H1 (cell line): ENCODE measurements at regions not wholly inside any gene's neighbourhood (a gene's known extent, or its start where the extent isn't known, plus 50 kb on each side); places are given as distances from the start of the nearest gene placed in this dataset.
A peak's percentile ranks its signal among the peaks of the same experiment; 100 is the strongest.

ENCODE experiments used
- CTCF ChIA-PET: fragments of 300-600 bp; sonication (Branson Sonifier 250); formaldehyde crosslinking; loops from one replicate; lab custom pipeline; 2021; ENCODE audit not compliant: partially characterized antibody; lab: Charles Lee
- POLR2A ChIA-PET: fragments of 300-600 bp; sonication (Branson Sonifier 250); formaldehyde crosslinking; loops from one replicate; lab custom pipeline; 2021; ENCODE audit warnings: inconsistent platforms; ENCODE audit not compliant: partially characterized antibody; lab: Charles Lee
- DNase-seq, 2 experiments: peaks; one replicate each; pipeline versions ENCODE4 v3.0.0 to v3.0.0-alpha.2; 2010 to 2022; ENCODE audit warnings: low spot score in 2 of 2, low read depth in 1 of 2, mixed read lengths in 1 of 2
- FAIRE-seq: peaks from 2 replicates; lab custom pipeline; 2011; peaks lifted over from hg19 to GRCh38; lab: Jason Lieb, UNC
- H2AFZ ChIP-seq: 2 replicates; pipeline ENCODE4 v1.8.1; 2012; ENCODE audit warnings: low read length, inconsistent platforms
- H2AK5ac ChIP-seq: 2 replicates; pipeline ENCODE4 v1.6.1; 2013; ENCODE audit warnings: low read depth, low read length
- H2BK120ac ChIP-seq: replicated peaks from 2 replicates; pipeline ENCODE3; 2013; ENCODE audit warnings: low read depth, low read length, inconsistent platforms
- H2BK12ac ChIP-seq: 2 replicates; pipeline ENCODE4 v1.6.1; 2013; ENCODE audit warnings: low read depth, low read length
- H2BK15ac ChIP-seq: 2 replicates; pipeline ENCODE4 v1.6.1; 2013; ENCODE audit warnings: low read length
- H2BK20ac ChIP-seq: 2 replicates; pipeline ENCODE4 v1.6.1; 2013; ENCODE audit warnings: low read length
- H2BK5ac ChIP-seq: 2 replicates; pipeline ENCODE4 v1.6.1; 2013; ENCODE audit warnings: low read depth, low read length
- H3K14ac ChIP-seq: 2 replicates; pipeline ENCODE4 v1.6.1; 2013; ENCODE audit warnings: inconsistent platforms; ENCODE audit not compliant: insufficient read length
- H3K18ac ChIP-seq: 2 replicates; pipeline ENCODE4 v1.6.1; 2013; ENCODE audit warnings: low read length; ENCODE audit errors: extremely low read depth
- H3K23ac ChIP-seq: 2 replicates; pipeline ENCODE4 v1.6.1; 2013; ENCODE audit warnings: inconsistent platforms; ENCODE audit not compliant: insufficient read length
- H3K23me2 ChIP-seq: 2 replicates; pipeline ENCODE4 v1.6.1; 2013; ENCODE audit warnings: low read depth, low read length
- H3K27ac ChIP-seq: 2 replicates; pipeline ENCODE4 v1.6.1; 2011; ENCODE audit warnings: low read depth, low read length, inconsistent platforms
- H3K27me3 ChIP-seq, 4 experiments: replicated peaks in 1 of 4; 1 replicate in 1 of 4; 2 replicates in 3 of 4; pipeline versions ENCODE4 v1.6.1 to v1.8.1; 2011 to 2013; ENCODE audit warnings: low read length in 3 of 4, mild to moderate bottlenecking in 3 of 4, inconsistent platforms in 2 of 4, mixed read lengths in 2 of 4, moderate library complexity in 1 of 4; ENCODE audit not compliant: control insufficient read depth in 3 of 4, insufficient read depth in 3 of 4; ENCODE audit errors: extremely low read depth in 1 of 4
- H3K36me3 ChIP-seq, 4 experiments: 2 replicates each; pipeline versions ENCODE4 v1.6.1 to v1.8.1; 2011 to 2013; ENCODE audit warnings: mild to moderate bottlenecking in 4 of 4, low read length in 3 of 4, moderate library complexity in 2 of 4, control low read depth in 1 of 4, inconsistent platforms in 1 of 4; ENCODE audit not compliant: insufficient read depth in 4 of 4, control insufficient read depth in 2 of 4
- H3K4ac ChIP-seq: replicated peaks from 2 replicates; pipeline ENCODE3; 2013; ENCODE audit warnings: low read length, low read depth, mixed read lengths, inconsistent platforms; ENCODE audit not compliant: insufficient read length
- H3K4me1 ChIP-seq, 4 experiments: replicated peaks in 1 of 4; 1 replicate in 1 of 4; 2 replicates in 3 of 4; pipeline versions ENCODE4 v1.6.1 to v1.8.1; 2011 to 2013; ENCODE audit warnings: low read length in 3 of 4, inconsistent platforms in 2 of 4, mixed read lengths in 1 of 4; ENCODE audit not compliant: insufficient read depth in 4 of 4, control insufficient read depth in 3 of 4
- H3K4me2 ChIP-seq, 2 experiments: 2 replicates each; pipeline versions ENCODE4 v1.6.1 to v1.8.1; 2011 to 2013; ENCODE audit warnings: low read depth in 2 of 2, low read length in 2 of 2, control low read depth in 1 of 2, inconsistent platforms in 1 of 2, mild to moderate bottlenecking in 1 of 2; ENCODE audit not compliant: insufficient read depth in 1 of 2
- H3K4me3 ChIP-seq, 4 experiments: fragments of 200-600, 300-600 bp in 1 of 4; sonication (generic), shearing (Covaris generic), sonication (Bioruptor Twin) in 1 of 4; 2 replicates each; pipeline versions ENCODE4 v1.5.1 to v1.8.1; 2011 to 2016; ENCODE audit warnings: low read length in 4 of 4, low read depth in 3 of 4, control low read depth in 2 of 4, inconsistent platforms in 2 of 4, mild to moderate bottlenecking in 2 of 4, mixed read lengths in 1 of 4, moderate library complexity in 1 of 4; ENCODE audit not compliant: insufficient read depth in 2 of 4; ENCODE audit errors: extremely low read depth in 1 of 4
- H3K56ac ChIP-seq: replicated peaks from 2 replicates; pipeline ENCODE3; 2013; ENCODE audit warnings: low read depth, mild to moderate bottlenecking, mixed read lengths, low read length, inconsistent platforms; ENCODE audit not compliant: insufficient read length
- H3K79me1 ChIP-seq: 2 replicates; pipeline ENCODE4 v1.6.1; 2013; ENCODE audit warnings: low read depth, low read length, control low read depth
- H3K79me2 ChIP-seq, 2 experiments: 2 replicates each; pipeline versions ENCODE4 v1.6.1 to v1.8.1; 2012 to 2013; ENCODE audit warnings: low read length in 2 of 2, mild to moderate bottlenecking in 2 of 2, inconsistent platforms in 1 of 2; ENCODE audit not compliant: insufficient read depth in 2 of 2, control insufficient read depth in 1 of 2
- H3K9ac ChIP-seq, 4 experiments: replicated peaks in 1 of 4; 1 replicate in 1 of 4; 2 replicates in 3 of 4; pipeline versions ENCODE4 v1.6.1 to v1.8.1; 2011 to 2013; ENCODE audit warnings: low read depth in 3 of 4, low read length in 3 of 4, control low read depth in 2 of 4, mild to moderate bottlenecking in 2 of 4, moderate library complexity in 2 of 4, inconsistent platforms in 1 of 4; ENCODE audit errors: extremely low read depth in 1 of 4
- H3K9me3 ChIP-seq, 2 experiments: 2 replicates each; pipeline versions ENCODE4 v1.6.1 to v1.8.1; 2012 to 2013; ENCODE audit warnings: mild to moderate bottlenecking in 2 of 2, moderate library complexity in 2 of 2, control low read depth in 1 of 2, inconsistent platforms in 1 of 2, low read depth in 1 of 2, low read length in 1 of 2, mixed read lengths in 1 of 2; ENCODE audit not compliant: insufficient read depth in 2 of 2
- H4K20me1 ChIP-seq, 2 experiments: replicated peaks in 1 of 2; 2 replicates each; pipeline versions ENCODE3 to v1.8.1; 2011 to 2013; ENCODE audit warnings: inconsistent platforms in 2 of 2, low read length in 2 of 2, mild to moderate bottlenecking in 1 of 2; ENCODE audit not compliant: insufficient read depth in 2 of 2, control insufficient read depth in 1 of 2
- H4K5ac ChIP-seq: 2 replicates; pipeline ENCODE4 v1.6.1; 2013; ENCODE audit warnings: low read length, low read depth, mixed read lengths, inconsistent platforms; ENCODE audit not compliant: insufficient read length
- H4K8ac ChIP-seq: 2 replicates; pipeline ENCODE4 v1.8.0; 2013; ENCODE audit warnings: mild to moderate bottlenecking, moderate library complexity, low read length, inconsistent platforms; ENCODE audit not compliant: insufficient read depth; ENCODE audit errors: extremely low read depth
- H4K91ac ChIP-seq: replicated peaks from 2 replicates; pipeline ENCODE3; 2013; ENCODE audit warnings: low read length, mixed read lengths, inconsistent platforms; ENCODE audit not compliant: insufficient read length
- CBX5 ChIP-seq: fragments of 300-800, 300-1000 bp; sonication (generic); IDR thresholded peaks from 2 replicates; pipeline ENCODE4 v1.7.1; 2016; ENCODE audit warnings: antibody characterized with exemption, low read length, low read depth
- HDAC6 ChIP-seq: IDR thresholded peaks from one replicate; pipeline ENCODE4 v1.7.1; 2012; ENCODE audit warnings: low read depth, mild to moderate bottlenecking, inconsistent platforms, low read length, moderate library complexity
- MAFK ChIP-seq: IDR thresholded peaks from 2 replicates; pipeline ENCODE4 v1.6.1; 2012; ENCODE audit warnings: low read depth, mild to moderate bottlenecking, improper control_type of control experiment, low read length
- RNF2 ChIP-seq: fragments of 200-900, 300-1000 bp; sonication (generic); IDR thresholded peaks from 2 replicates; pipeline ENCODE4 v1.7.1; 2016; ENCODE audit warnings: borderline replicate concordance, low read depth, mild to moderate bottlenecking, antibody characterized with exemption, low read length; ENCODE audit not compliant: poor library complexity, severe bottlenecking; ENCODE audit errors: missing control alignments
- SIRT6 ChIP-seq: IDR thresholded peaks from one replicate; pipeline ENCODE4 v1.7.1; 2012; ENCODE audit warnings: low read length, inconsistent platforms
- WGBS, 2 experiments: shearing (Covaris generic) in 1 of 2; methylation state at CpG; one replicate each; pipeline versions ENCODE4 v1.1.6 to v1.1.7; 2013 to 2015; ENCODE audit warnings: low lambda C conversion rate in 2 of 2, mixed read lengths in 2 of 2, inconsistent platforms in 1 of 2, low coverage in 1 of 2, missing lambda C conversion rate in 1 of 2; ENCODE audit not compliant: insufficient replicate concordance in 2 of 2, insufficient coverage in 1 of 2, insufficient read length in 1 of 2; ENCODE audit errors: extremely low coverage in 1 of 2, missing lambda C conversion rate in 1 of 2; 5-methylcytosine and 5-hydroxymethylcytosine counted together
- TF ChIP-seq, protein P1 (sequence below): IDR thresholded peaks from 2 replicates; pipeline ENCODE4 v1.6.1; 2012; ENCODE audit warnings: low read length, inconsistent platforms

- no peak overlapping the region for H3K56ac ChIP-seq
- no peak overlapping the region for H2BK20ac ChIP-seq
- no peak overlapping the region for H4K5ac ChIP-seq
- WGBS, 2 experiments: 91% methylated on average over 4 of the region's 4 CpGs; no CpG with 5 or more reads in 1 of the 2 experiments
- H3K4me3 ChIP-seq: no peak overlapping the region
- ChIA-PET POLR2A (no interaction called here), CTCF (no interaction called here)
- no peak overlapping the region for H2AK5ac ChIP-seq
- no peak overlapping the region for H3K4ac ChIP-seq
- H3K36me3 ChIP-seq: no peaks in the 10 kb centered on the region
- peak overlapping the region; percentile 1 for H2BK120ac ChIP-seq
- 0 out of 2 replicates have a peak overlapping the region, but pooled peaks have one; percentile 12 for H3K27ac ChIP-seq
- peaks cover 9 to 24% (median 17%) of the 10 kb centered on the region in 4 experiments; a peak in 6 of 7 replicates for H3K4me1 ChIP-seq
- FAIRE-seq (no peak), DNase-seq (no peak)
- H3K9ac ChIP-seq: no peak overlapping the region
- H2AFZ ChIP-seq: no peak overlapping the region
- H3K23me2 ChIP-seq: peaks cover 5% of the 10 kb centered on the region; the same call in 1 of the 2 replicates
- no peak overlapping the region for H4K8ac ChIP-seq
- H3K79me1 ChIP-seq: no peaks in the 10 kb centered on the region
- H2BK5ac ChIP-seq: peak overlapping the region; percentile 12; the same call in 1 of the 2 replicates
- no peak overlapping the region for H3K14ac ChIP-seq
- H3K23ac ChIP-seq: no peak overlapping the region
- no peak overlapping the region for H3K18ac ChIP-seq
- no peaks in the 10 kb centered on the region for H4K20me1 ChIP-seq
- H3K9me3 ChIP-seq: no peaks in the 10 kb centered on the region
- no peak overlapping the region; the same call in 1 of the 2 replicates for H2BK15ac ChIP-seq
- H3K4me2 ChIP-seq: no peak overlapping the region
- H3K79me2 ChIP-seq: peaks cover 0 to 60% of the 10 kb centered on the region in 2 experiments; a peak in 3 of 4 replicates
- H3K27me3 ChIP-seq: no peaks in the 10 kb centered on the region
- H4K91ac ChIP-seq: peak overlapping the region; percentile 0
- H2BK12ac ChIP-seq: peak overlapping the region; percentile 10; the same call in 1 of the 2 replicates
- TF ChIP-seq CBX5 (no peak), SIRT6 (no peak), MAFK (no peak), RNF2 (no peak), HDAC6 (no peak)
- TF ChIP-seq, protein P1, sequence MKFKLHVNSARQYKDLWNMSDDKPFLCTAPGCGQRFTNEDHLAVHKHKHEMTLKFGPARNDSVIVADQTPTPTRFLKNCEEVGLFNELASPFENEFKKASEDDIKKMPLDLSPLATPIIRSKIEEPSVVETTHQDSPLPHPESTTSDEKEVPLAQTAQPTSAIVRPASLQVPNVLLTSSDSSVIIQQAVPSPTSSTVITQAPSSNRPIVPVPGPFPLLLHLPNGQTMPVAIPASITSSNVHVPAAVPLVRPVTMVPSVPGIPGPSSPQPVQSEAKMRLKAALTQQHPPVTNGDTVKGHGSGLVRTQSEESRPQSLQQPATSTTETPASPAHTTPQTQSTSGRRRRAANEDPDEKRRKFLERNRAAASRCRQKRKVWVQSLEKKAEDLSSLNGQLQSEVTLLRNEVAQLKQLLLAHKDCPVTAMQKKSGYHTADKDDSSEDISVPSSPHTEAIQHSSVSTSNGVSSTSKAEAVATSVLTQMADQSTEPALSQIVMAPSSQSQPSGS: no peak
These were observed 72.8 kb downstream of the FHIP1A start for GRCh38 chr4:151481813-151482212.
